ENCODE measurements at regions not wholly inside any gene's neighbourhood (a gene's known extent, or its start where the extent isn't known, plus 50 kb on each side); places are given as distances from the start of the nearest gene placed in this dataset.

- H3K27ac ChIP-seq (ENCODE audit: low read depth, low read length, poor library complexity, severe bottlenecking) = no peak overlapping the region
- H3K9me2 ChIP-seq (ENCODE audit: insufficient read depth, low read length) = no peaks in the 10 kb centered on the region
- no peak overlapping the region for H3K4me3 ChIP-seq (ENCODE audit: low read depth, low read length, poor library complexity, severe bottlenecking)
- H3K4me2 ChIP-seq (ENCODE audit: low read length) = no peak overlapping the region
- ChIA-PET CTCF (ENCODE audit: unreplicated experiment) (no interaction called here), POLR2A (no interaction called here)
- TF ChIP-seq CTCF (conservative IDR thresholded peaks at IDR 0.05; ENCODE audit: low read length) (no peak), EZH2phosphoT487 (IDR thresholded peaks at IDR 0.05; ENCODE audit: borderline replicate concordance, low read depth, low read length) (no peak)
- BruUV-seq (replicated peaks) = no TSS peak
- H3K4me1 ChIP-seq (ENCODE audit: insufficient read depth, low read length, poor library complexity, severe bottlenecking) = peaks cover 6% of the 10 kb centered on the region
- no peaks in the 10 kb centered on the region for H4K20me1 ChIP-seq (ENCODE audit: insufficient read depth, low read length)
- H3K36me3 ChIP-seq (ENCODE audit: insufficient read depth, low read length) = no peaks in the 10 kb centered on the region
- no peak for DNase-seq (ENCODE audit: low spot score)
- intact Hi-C loops (cut with micrococcal nuclease; ENCODE audit: unreplicated experiment) = no loop called here
- H2AFZ ChIP-seq (ENCODE audit: low read length) = no peak overlapping the region
- H3K9me3 ChIP-seq (ENCODE audit: low read length) = no peaks in the 10 kb centered on the region
- no peaks in the 10 kb centered on the region for H3K79me2 ChIP-seq (ENCODE audit: insufficient read depth, low read depth, low read length)
Measured at GRCh38 chr5:9712506-9712905, 82.4 kb upstream of the TAS2R1 start.

- H3K9me2 ChIP-seq (ENCODE audit: insufficient read depth, low read length) = no peaks in the 10 kb centered on the region
- intact Hi-C loops (cut with micrococcal nuclease; ENCODE audit: unreplicated experiment) = no loop called here
- TF ChIP-seq EZH2phosphoT487 (IDR thresholded peaks at IDR 0.05; ENCODE audit: borderline replicate concordance, low read depth, low read length) (no peak), CTCF (conservative IDR thresholded peaks at IDR 0.05; ENCODE audit: low read length) (no peak)
- no peaks in the 10 kb centered on the region for H3K79me2 ChIP-seq (ENCODE audit: insufficient read depth, low read depth, low read length)
- no peak overlapping the region for H3K4me3 ChIP-seq (ENCODE audit: low read depth, low read length, poor library complexity, severe bottlenecking)
- H3K27ac ChIP-seq (ENCODE audit: low read depth, low read length, poor library complexity, severe bottlenecking) = no peak overlapping the region
- H3K4me2 ChIP-seq (ENCODE audit: low read length) = no peak overlapping the region
- POLR2A ChIA-PET = interaction anchor here (0.5 kb wide), 1 partner anchor 470 kb away, joined by 3 read pairs; no protein-coding TSS in a partner anchor
- no peaks in the 10 kb centered on the region for H3K36me3 ChIP-seq (ENCODE audit: insufficient read depth, low read length)
- no peaks in the 10 kb centered on the region for H3K4me1 ChIP-seq (ENCODE audit: insufficient read depth, low read length, poor library complexity, severe bottlenecking)
- H3K9me3 ChIP-seq (ENCODE audit: low read length) = no peaks in the 10 kb centered on the region
- H2AFZ ChIP-seq (ENCODE audit: low read length) = no peak overlapping the region
- no peaks in the 10 kb centered on the region for H4K20me1 ChIP-seq (ENCODE audit: insufficient read depth, low read length)
- BruUV-seq (replicated peaks) = no TSS peak
- no peak for DNase-seq (ENCODE audit: low spot score)
- CTCF ChIA-PET (ENCODE audit: unreplicated experiment) = no interaction called here
Measured at GRCh38 chr5:9710069-9710468, 79.9 kb upstream of the TAS2R1 start.

GRCh38 chr5:9707732-9708462 lies 77.7 kb upstream of the TAS2R1 start:
- Histone ChIP-seq H3K9me2 (ENCODE audit: insufficient read depth, low read length) (no peaks in the 10 kb centered on the region), H3K36me3 (ENCODE audit: insufficient read depth, low read length) (no peaks in the 10 kb centered on the region), H4K20me1 (ENCODE audit: insufficient read depth, low read length) (no peaks in the 10 kb centered on the region), H3K4me3 (ENCODE audit: low read depth, low read length, poor library complexity, severe bottlenecking) (no peak overlapping the region), H3K27ac (ENCODE audit: low read depth, low read length, poor library complexity, severe bottlenecking) (no peak overlapping the region), H3K4me1 (ENCODE audit: insufficient read depth, low read length, poor library complexity, severe bottlenecking) (no peaks in the 10 kb centered on the region), H3K79me2 (ENCODE audit: insufficient read depth, low read depth, low read length) (no peaks in the 10 kb centered on the region), H3K4me2 (ENCODE audit: low read length) (no peak overlapping the region), H2AFZ (ENCODE audit: low read length) (no peak overlapping the region), H3K9me3 (ENCODE audit: low read length) (no peaks in the 10 kb centered on the region)
- TF ChIP-seq CTCF (conservative IDR thresholded peaks at IDR 0.05; ENCODE audit: low read length) = no peak
- TF ChIP-seq EZH2phosphoT487 (IDR thresholded peaks at IDR 0.05; ENCODE audit: borderline replicate concordance, low read depth, low read length) = no peak
- CTCF ChIA-PET (ENCODE audit: unreplicated experiment) = no interaction called here
- BruUV-seq (replicated peaks) = no TSS peak
- intact Hi-C loops (cut with micrococcal nuclease; ENCODE audit: unreplicated experiment) = no loop called here
- DNase-seq (ENCODE audit: low spot score) = no peak
- POLR2A ChIA-PET = no interaction called here
